Bronchial epithelial cell (primary cell): ENCODE measurements at regions not wholly inside any gene's neighbourhood (a gene's known extent, or its start where the extent isn't known, plus 50 kb on each side); places are given as distances from the start of the nearest gene placed in this dataset.
A peak's percentile ranks its signal among the peaks of the same experiment; 100 is the strongest.
"Not testable (repeated sequence)": the region's sequence is repeated elsewhere in the genome, so short reads cannot be mapped to it uniquely, and the experiment has no call there.

Experiments
- DNase-seq: peaks from one replicate; pipeline ENCODE4 v3.0.0-alpha.2; 2010; ENCODE audit warnings: low read depth
- FAIRE-seq: peaks from 2 replicates; lab custom pipeline; 2011; peaks lifted over from hg19 to GRCh38; lab: Jason Lieb, UNC
- H3K27me3 ChIP-seq: 2 replicates; pipeline ENCODE4 v1.5.1; 2011; ENCODE audit warnings: low read length; ENCODE audit not compliant: control insufficient read depth, insufficient read depth
- H3K36me3 ChIP-seq: 2 replicates; pipeline ENCODE4 v1.5.1; 2011; ENCODE audit warnings: low read length; ENCODE audit not compliant: control insufficient read depth, insufficient read depth
- H3K4me3 ChIP-seq: 2 replicates; pipeline ENCODE4 v1.5.1; 2011; ENCODE audit warnings: mild to moderate bottlenecking, low read depth, low read length, control low read depth
- CTCF ChIP-seq: IDR thresholded peaks from 2 replicates; pipeline ENCODE4 v1.5.1; 2011; ENCODE audit warnings: mild to moderate bottlenecking, moderate library complexity, low read length, control low read depth, inconsistent platforms; ENCODE audit not compliant: insufficient read depth, severe bottlenecking

GRCh38 chr5:87136096-87136495 is 131.6 kb upstream of the RASA1 start:
- TF ChIP-seq CTCF, result no peak
- no peak for FAIRE-seq
- no peak for DNase-seq

GRCh38 chr5:87136733-87137132 is 130.9 kb upstream of the RASA1 start:
- no peaks in the 10 kb centered on the region for H3K36me3 ChIP-seq
- no peaks in the 10 kb centered on the region for H3K27me3 ChIP-seq
- no peak for TF ChIP-seq CTCF

More at GRCh38 chr5:87136096-87136495, 131.6 kb upstream of the RASA1 start:
- H3K27me3 ChIP-seq, result no peaks in the 10 kb centered on the region
- no peaks in the 10 kb centered on the region for H3K36me3 ChIP-seq
- H3K4me3 ChIP-seq, result no peak overlapping the region

GRCh38 chr5:87137283-87137682 is 130.4 kb upstream of the RASA1 start:
- no peak for FAIRE-seq
- Histone ChIP-seq H3K36me3 (no peaks in the 10 kb centered on the region), H3K4me3 (no peak overlapping the region), H3K27me3 (no peaks in the 10 kb centered on the region)
- no peak for TF ChIP-seq CTCF
- DNase-seq, result no peak

More at GRCh38 chr5:87136733-87137132, 130.9 kb upstream of the RASA1 start:
- no peak for DNase-seq
- no peak for FAIRE-seq
- no peak overlapping the region for H3K4me3 ChIP-seq

- Histone ChIP-seq H3K36me3 (no peaks in the 10 kb centered on the region), H3K4me3 (no peak overlapping the region), H3K27me3 (no peaks in the 10 kb centered on the region)
- FAIRE-seq (no peak), DNase-seq (no peak)
- TF ChIP-seq CTCF, result no peak
Observed at GRCh38 chr5:87138091-87138805, 129.4 kb upstream of the RASA1 start.

- DNase-seq (peak; percentile 81), FAIRE-seq (no peak)
- no peak for TF ChIP-seq CTCF
- H3K36me3 ChIP-seq, result no peaks in the 10 kb centered on the region
- no peaks in the 10 kb centered on the region for H3K27me3 ChIP-seq
- no peak overlapping the region for H3K4me3 ChIP-seq
Observed at GRCh38 chr5:87139795-87140194, 127.9 kb upstream of the RASA1 start.

GRCh38 chr5:87141544-87141943 is 126.1 kb upstream of the RASA1 start:
- no peak overlapping the region for H3K4me3 ChIP-seq
- no peak for DNase-seq
- FAIRE-seq, result no peak
- no peaks in the 10 kb centered on the region for H3K36me3 ChIP-seq
- TF ChIP-seq CTCF, result no peak
- H3K27me3 ChIP-seq, result no peaks in the 10 kb centered on the region

- peak; percentile 73 for DNase-seq
- H3K36me3 ChIP-seq, H3K27me3 ChIP-seq, H3K4me3 ChIP-seq, FAIRE-seq: not testable (repeated sequence)
Observed at GRCh38 chr5:87145853-87146252, 121.8 kb upstream of the RASA1 start.
